DND-41 (cell line): ENCODE measurements at regions not wholly inside any gene's neighbourhood (a gene's known extent, or its start where the extent isn't known, plus 50 kb on each side); places are given as distances from the start of the nearest gene placed in this dataset.

ENCODE experiments used
- EZH2 ChIP-seq: IDR thresholded peaks from 3 replicates; pipeline ENCODE4 v1.6.1; 2012; ENCODE audit warnings: borderline replicate concordance, low read depth, mild to moderate bottlenecking, moderate library complexity, low read length, inconsistent platforms; ENCODE audit not compliant: severe bottlenecking
- TF ChIP-seq, protein P1 (sequence below): IDR thresholded peaks from 2 replicates; pipeline ENCODE4 v1.5.1; 2012; ENCODE audit warnings: borderline replicate concordance, low read length, moderate library complexity, mild to moderate bottlenecking; ENCODE audit not compliant: poor library complexity, severe bottlenecking; ENCODE audit errors: extremely low read depth

DNA sequence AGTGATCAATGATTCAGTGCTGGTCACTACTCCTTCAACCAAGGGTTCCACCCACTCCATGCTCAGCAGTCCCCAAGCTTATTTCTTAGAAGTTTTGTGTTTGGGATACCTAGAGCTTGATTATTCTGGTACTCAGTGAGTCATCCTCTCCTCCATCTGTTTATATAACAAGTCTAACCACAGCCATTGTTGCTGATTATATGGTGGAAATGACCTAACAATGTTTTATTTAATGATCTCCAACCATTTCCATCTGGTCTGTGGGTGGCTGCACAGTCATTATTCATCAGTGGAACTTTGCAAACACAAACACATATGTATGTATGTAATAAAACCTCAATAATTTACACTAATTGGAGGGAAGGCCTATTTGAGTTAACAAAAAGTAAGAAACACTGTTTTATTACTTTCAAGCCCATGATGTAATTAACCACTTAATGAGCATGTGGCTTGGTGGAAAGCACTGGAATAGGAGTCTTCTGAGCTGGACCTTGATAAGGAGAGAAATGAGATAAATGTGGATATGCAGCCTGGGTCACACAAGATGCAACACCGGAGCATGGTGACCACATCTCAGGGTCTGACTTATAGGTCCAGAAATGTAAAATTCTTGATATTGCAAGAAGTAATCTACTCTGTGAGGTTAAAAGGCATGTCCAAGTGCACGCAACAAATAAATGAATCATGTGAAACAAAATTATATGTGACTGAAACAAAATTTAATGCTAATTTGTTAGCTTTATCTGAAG, 99.0 kb upstream of the WLS start:
- TF ChIP-seq, protein P1, sequence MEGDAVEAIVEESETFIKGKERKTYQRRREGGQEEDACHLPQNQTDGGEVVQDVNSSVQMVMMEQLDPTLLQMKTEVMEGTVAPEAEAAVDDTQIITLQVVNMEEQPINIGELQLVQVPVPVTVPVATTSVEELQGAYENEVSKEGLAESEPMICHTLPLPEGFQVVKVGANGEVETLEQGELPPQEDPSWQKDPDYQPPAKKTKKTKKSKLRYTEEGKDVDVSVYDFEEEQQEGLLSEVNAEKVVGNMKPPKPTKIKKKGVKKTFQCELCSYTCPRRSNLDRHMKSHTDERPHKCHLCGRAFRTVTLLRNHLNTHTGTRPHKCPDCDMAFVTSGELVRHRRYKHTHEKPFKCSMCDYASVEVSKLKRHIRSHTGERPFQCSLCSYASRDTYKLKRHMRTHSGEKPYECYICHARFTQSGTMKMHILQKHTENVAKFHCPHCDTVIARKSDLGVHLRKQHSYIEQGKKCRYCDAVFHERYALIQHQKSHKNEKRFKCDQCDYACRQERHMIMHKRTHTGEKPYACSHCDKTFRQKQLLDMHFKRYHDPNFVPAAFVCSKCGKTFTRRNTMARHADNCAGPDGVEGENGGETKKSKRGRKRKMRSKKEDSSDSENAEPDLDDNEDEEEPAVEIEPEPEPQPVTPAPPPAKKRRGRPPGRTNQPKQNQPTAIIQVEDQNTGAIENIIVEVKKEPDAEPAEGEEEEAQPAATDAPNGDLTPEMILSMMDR = no peak
- TF ChIP-seq EZH2 = no peak
